HFFc6 (cell line): ENCODE measurements at regions not wholly inside any gene's neighbourhood (a gene's known extent, or its start where the extent isn't known, plus 50 kb on each side); places are given as distances from the start of the nearest gene placed in this dataset.
A peak's percentile ranks its signal among the peaks of the same experiment; 100 is the strongest.

Experiments
- DNase-seq: peaks from one replicate; pipeline ENCODE4 v3.0.0-alpha.2; 2018
- H3K27ac Mint-ChIP-seq: 2 replicates; pipeline ENCODE4 v1.8.0; 2020; ENCODE audit warnings: mild to moderate bottlenecking, mixed read lengths
- H3K27me3 Mint-ChIP-seq: 2 replicates; pipeline ENCODE4 v1.8.0; 2021; ENCODE audit warnings: mild to moderate bottlenecking, moderate library complexity, mixed read lengths; ENCODE audit not compliant: insufficient read depth
- H3K36me3 Mint-ChIP-seq: 2 replicates; pipeline ENCODE4 v1.8.0; 2021; ENCODE audit warnings: low read depth, mixed read lengths
- H3K4me1 Mint-ChIP-seq: 2 replicates; pipeline ENCODE4 v1.8.0; 2020; ENCODE audit warnings: low read depth, mixed read lengths
- H3K4me3 Mint-ChIP-seq: 2 replicates; pipeline ENCODE4 v1.8.0; 2020; ENCODE audit warnings: mild to moderate bottlenecking, moderate library complexity, mixed read lengths
- H3K9me3 Mint-ChIP-seq: 2 replicates; pipeline ENCODE4 v1.8.0; 2020; ENCODE audit warnings: mild to moderate bottlenecking, mixed read lengths
- CTCF ChIP-seq: fragments of 200-600 bp; sonication (generic); IDR thresholded peaks from 2 replicates; pipeline ENCODE4 v1.5.0; 2021; ENCODE audit warnings: antibody characterized with exemption, mild to moderate bottlenecking

DNA sequence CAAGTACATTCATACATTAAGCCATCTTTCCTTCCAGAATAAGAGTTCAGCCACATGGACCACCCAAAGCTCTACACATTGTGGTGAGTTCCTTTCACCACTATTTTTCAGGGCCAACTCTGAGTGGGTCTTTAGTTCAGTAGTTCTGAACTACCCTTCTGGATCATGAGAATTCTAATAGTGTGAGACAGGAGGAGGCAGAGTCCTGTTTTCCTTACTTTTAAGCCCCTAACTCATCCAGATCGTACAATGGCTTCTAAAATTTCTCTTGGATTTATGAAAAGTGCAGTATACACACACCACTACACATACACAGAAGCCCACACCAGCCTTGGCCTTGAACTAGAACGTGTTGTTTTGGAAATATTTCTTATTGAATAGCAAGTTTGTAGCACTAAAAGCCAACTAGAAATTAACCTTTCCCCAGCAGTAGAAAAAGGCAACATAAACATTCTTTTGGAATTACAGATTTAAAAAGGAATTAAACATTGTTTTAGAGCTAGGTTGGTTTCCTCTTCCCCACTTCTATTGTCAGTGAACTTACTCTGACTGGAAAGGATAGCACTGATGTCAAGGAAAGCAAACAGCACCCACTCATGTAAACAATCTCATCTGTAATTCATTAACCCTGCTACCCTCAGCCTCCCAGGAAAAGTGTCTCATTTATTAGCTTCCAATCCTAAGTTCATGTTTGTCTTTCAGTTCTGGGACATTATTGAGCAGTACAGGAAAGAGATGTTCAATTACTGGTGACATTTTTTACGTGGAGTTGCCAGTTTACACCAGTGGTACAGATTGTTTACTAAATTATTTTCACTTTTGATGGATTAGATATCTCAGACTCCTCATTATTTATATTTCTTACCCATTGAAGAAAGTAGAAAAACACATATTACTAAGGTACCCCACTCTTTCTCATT lies 95.7 kb upstream of the AGTR1 start:
- no peak overlapping the region for H3K4me3 Mint-ChIP-seq
- DNase-seq: no peak
- no peaks in the 10 kb centered on the region for H3K36me3 Mint-ChIP-seq
- no peak for TF ChIP-seq CTCF
- H3K4me1 Mint-ChIP-seq: peaks cover 10% of the 10 kb centered on the region; the same call in 1 of the 2 replicates
- H3K27me3 Mint-ChIP-seq: no peaks in the 10 kb centered on the region
- H3K9me3 Mint-ChIP-seq: no peaks in the 10 kb centered on the region
- H3K27ac Mint-ChIP-seq: no peak overlapping the region

DNA sequence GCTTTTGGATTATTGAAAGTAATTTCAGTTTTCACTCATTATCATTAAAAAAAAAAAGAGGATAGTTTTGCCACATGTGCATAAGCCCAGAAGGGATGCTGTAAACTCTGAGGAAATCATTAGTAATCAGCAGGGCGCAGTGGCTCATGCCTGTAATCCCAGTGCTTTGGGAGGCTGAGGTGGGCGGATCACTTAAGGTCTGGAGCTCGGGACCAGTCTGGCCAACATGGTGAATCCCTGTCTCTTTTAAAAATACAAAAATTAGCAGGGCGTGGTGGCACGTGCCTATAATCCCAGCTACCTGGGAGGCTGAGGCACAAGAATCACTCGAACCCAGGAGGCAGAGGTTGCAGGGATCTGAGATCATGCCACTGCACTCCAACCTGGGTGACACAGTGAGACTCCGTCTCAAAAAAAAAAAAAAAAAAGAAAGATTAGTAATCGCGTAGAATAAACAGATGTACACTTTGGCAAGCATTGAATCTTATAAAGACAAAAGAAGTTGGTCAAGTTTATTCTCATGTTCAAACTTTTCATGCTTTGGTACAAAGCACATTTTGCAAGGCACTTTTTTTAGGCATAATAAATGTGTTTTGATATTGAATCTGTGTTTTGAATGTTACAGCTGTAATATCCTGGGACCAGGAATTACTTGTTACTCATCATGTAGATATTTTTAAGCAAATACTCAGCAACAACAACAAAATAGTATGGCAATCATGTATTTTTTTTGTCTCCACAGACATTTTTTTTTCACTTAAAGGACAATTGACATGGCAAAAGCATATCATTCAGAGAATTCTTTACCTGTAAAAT lies 93.2 kb upstream of the AGTR1 start:
- Mint-ChIP-seq H3K27me3 (no peaks in the 10 kb centered on the region), H3K4me3 (no peak overlapping the region), H3K9me3 (no peaks in the 10 kb centered on the region), H3K4me1 (peaks cover 10% of the 10 kb centered on the region; the same call in 1 of the 2 replicates), H3K27ac (no peak overlapping the region), H3K36me3 (no peaks in the 10 kb centered on the region)
- no peak for TF ChIP-seq CTCF
- peak; percentile 2 for DNase-seq

GRCh38 chr3:148605521-148605920 lies 92.2 kb upstream of the AGTR1 start:
- Mint-ChIP-seq H3K9me3 (no peaks in the 10 kb centered on the region), H3K27ac (no peak overlapping the region), H3K27me3 (peaks cover 2% of the 10 kb centered on the region; the same call in 1 of the 2 replicates), H3K4me1 (peaks cover 10% of the 10 kb centered on the region; the same call in 1 of the 2 replicates), H3K4me3 (no peak overlapping the region), H3K36me3 (no peaks in the 10 kb centered on the region)
- TF ChIP-seq CTCF: no peak
- no peak for DNase-seq

- no peak overlapping the region for H3K27ac Mint-ChIP-seq
- no peak overlapping the region for H3K4me3 Mint-ChIP-seq
- DNase-seq: no peak
- peaks cover 6% of the 10 kb centered on the region; the same call in 1 of the 2 replicates for H3K4me1 Mint-ChIP-seq
- TF ChIP-seq CTCF: no peak
- H3K9me3 Mint-ChIP-seq: no peaks in the 10 kb centered on the region
- peaks cover 2% of the 10 kb centered on the region; the same call in 1 of the 2 replicates for H3K27me3 Mint-ChIP-seq
- no peaks in the 10 kb centered on the region for H3K36me3 Mint-ChIP-seq
Observed at GRCh38 chr3:148606979-148607378, 90.7 kb upstream of the AGTR1 start.

DNA sequence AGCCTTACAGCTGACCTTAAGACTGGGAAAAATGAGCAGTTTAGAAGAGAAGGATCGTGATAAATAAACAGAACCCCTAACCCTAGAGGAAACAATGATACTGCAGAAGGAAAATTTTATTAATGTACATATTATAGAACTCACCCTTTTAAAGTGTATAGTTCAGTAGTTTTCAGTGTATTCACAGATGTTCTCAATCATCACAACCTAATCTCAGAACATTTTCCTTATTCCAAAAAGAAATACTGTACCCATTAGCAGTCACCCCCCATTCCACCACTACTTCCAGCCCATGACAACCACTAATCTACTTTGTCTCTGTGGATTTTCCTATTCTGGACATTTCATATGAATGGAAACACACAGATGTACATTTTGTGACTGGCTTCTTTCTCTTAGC lies 90.2 kb upstream of the AGTR1 start:
- Mint-ChIP-seq H3K36me3 (no peaks in the 10 kb centered on the region), H3K4me3 (no peak overlapping the region), H3K27ac (no peak overlapping the region), H3K9me3 (no peaks in the 10 kb centered on the region), H3K4me1 (peaks cover 1% of the 10 kb centered on the region; the same call in 1 of the 2 replicates), H3K27me3 (peaks cover 2% of the 10 kb centered on the region; the same call in 1 of the 2 replicates)
- DNase-seq: no peak
- TF ChIP-seq CTCF: no peak
